Loucy (cell line): ENCODE measurements at regions not wholly inside any gene's neighbourhood (a gene's known extent, or its start where the extent isn't known, plus 50 kb on each side); places are given as distances from the start of the nearest gene placed in this dataset.

Source experiments
- H2AFZ ChIP-seq: fragments of 200-600 bp; sonication (generic); 2 replicates; pipeline ENCODE4 v1.6.0; 2016; ENCODE audit warnings: antibody characterized with exemption, mild to moderate bottlenecking, low read length, moderate library complexity
- H3F3A ChIP-seq: fragments of 200-600 bp; 2 replicates; pipeline ENCODE4 v1.6.0; 2016; ENCODE audit warnings: antibody characterized with exemption, low read depth, mild to moderate bottlenecking
- H3K27me3 ChIP-seq: fragments of 200-600 bp; sonication (generic); 2 replicates; pipeline ENCODE4 v1.6.1; 2014; ENCODE audit warnings: low read length, mild to moderate bottlenecking; ENCODE audit not compliant: insufficient read depth, poor library complexity, severe bottlenecking
- H3K36me3 ChIP-seq: fragments of 200-600 bp; sonication (generic); 2 replicates; pipeline ENCODE4 v1.6.1; 2016; ENCODE audit warnings: low read length; ENCODE audit not compliant: insufficient read depth
- H3K4me1 ChIP-seq: fragments of 200-600 bp; sonication (generic); 2 replicates; pipeline ENCODE4 v1.5.1; 2014; ENCODE audit warnings: low read length, mild to moderate bottlenecking; ENCODE audit not compliant: insufficient read depth, poor library complexity, severe bottlenecking
- H3K4me2 ChIP-seq: fragments of 200-600 bp; sonication (generic); 2 replicates; pipeline ENCODE4 v1.6.0; 2014; ENCODE audit warnings: antibody characterized with exemption, low read length, low read depth, mild to moderate bottlenecking; ENCODE audit not compliant: poor library complexity, severe bottlenecking
- H3K4me3 ChIP-seq: fragments of 200-600 bp; sonication (generic); 2 replicates; pipeline ENCODE4 v1.5.1; 2014; ENCODE audit warnings: low read length, mild to moderate bottlenecking, mixed read lengths; ENCODE audit not compliant: poor library complexity, severe bottlenecking
- H3K79me2 ChIP-seq: fragments of 200-600 bp; sonication (generic); 2 replicates; pipeline ENCODE4 v1.6.1; 2014; ENCODE audit warnings: low read length; ENCODE audit not compliant: insufficient read depth
- H3K9ac ChIP-seq: fragments of 200-600 bp; sonication (generic); 2 replicates; pipeline ENCODE4 v1.6.0; 2014; ENCODE audit warnings: mild to moderate bottlenecking, low read depth, low read length, moderate library complexity; ENCODE audit not compliant: poor library complexity, severe bottlenecking
- H3K9me2 ChIP-seq: fragments of 200-600 bp; sonication (generic); replicated peaks from 2 replicates; pipeline ENCODE4 v1.6.1; 2016; ENCODE audit warnings: low read depth, low read length, mixed read lengths
- H3K9me3 ChIP-seq: fragments of 200-600 bp; sonication (generic); 2 replicates; pipeline ENCODE4 v1.6.1; 2014; ENCODE audit warnings: mild to moderate bottlenecking, antibody characterized with exemption, low read length, low read depth; ENCODE audit not compliant: insufficient read depth
- H4K20me1 ChIP-seq: fragments of 200-600 bp; sonication (generic); 2 replicates; pipeline ENCODE4 v1.6.0; 2014; ENCODE audit warnings: antibody characterized with exemption, low read length, mild to moderate bottlenecking; ENCODE audit not compliant: insufficient read depth, poor library complexity, severe bottlenecking
- CTCF ChIP-seq: fragments of 200-600 bp; sonication (generic); conservative IDR thresholded peaks from 2 replicates; pipeline ENCODE4 v1.5.1; 2014; ENCODE audit warnings: mild to moderate bottlenecking, antibody characterized with exemption, low read length
- EZH2phosphoT487 ChIP-seq: fragments of 200-600 bp; IDR thresholded peaks from 2 replicates; pipeline ENCODE4 v1.6.1; 2018; ENCODE audit warnings: antibody characterized with exemption, mild to moderate bottlenecking, moderate library complexity, borderline replicate concordance

GRCh38 chr7:112940314-112940732 is 146.3 kb downstream of the GPR85 start:
- Histone ChIP-seq H2AFZ (peak overlapping the region; percentile 92), H3K4me3 (peak overlapping the region; percentile 81), H3K36me3 (no peaks in the 10 kb centered on the region), H3K9me2 (no peaks in the 10 kb centered on the region), H3K9me3 (no peaks in the 10 kb centered on the region), H3K4me1 (peaks cover 38% of the 10 kb centered on the region), H3K9ac (peak overlapping the region; percentile 68), H3F3A (no peaks in the 10 kb centered on the region), H3K79me2 (peaks cover 39% of the 10 kb centered on the region), H3K4me2 (peak overlapping the region; percentile 79), H3K27me3 (peaks cover 7% of the 10 kb centered on the region), H4K20me1 (peaks cover 36% of the 10 kb centered on the region)
- no peak for TF ChIP-seq CTCF
- no peak for TF ChIP-seq EZH2phosphoT487

- no peaks in the 10 kb centered on the region for H3K36me3 ChIP-seq
- TF ChIP-seq EZH2phosphoT487 (no peak), CTCF (no peak)
- H3K79me2 ChIP-seq = peaks cover 45% of the 10 kb centered on the region
- H4K20me1 ChIP-seq = peaks cover 42% of the 10 kb centered on the region
- no peaks in the 10 kb centered on the region for H3F3A ChIP-seq
- H3K9ac ChIP-seq = peak overlapping the region; percentile 72
- peak overlapping the region; percentile 81 for H3K4me3 ChIP-seq
- H3K9me3 ChIP-seq = no peaks in the 10 kb centered on the region
- H3K4me2 ChIP-seq = peak overlapping the region; percentile 82
- no peaks in the 10 kb centered on the region for H3K9me2 ChIP-seq
- peaks cover 7% of the 10 kb centered on the region for H3K27me3 ChIP-seq
- H2AFZ ChIP-seq = peak overlapping the region; percentile 92
- peaks cover 44% of the 10 kb centered on the region for H3K4me1 ChIP-seq
Measured at GRCh38 chr7:112939574-112940313, 146.9 kb downstream of the GPR85 start.

- peaks cover 50% of the 10 kb centered on the region for H4K20me1 ChIP-seq
- H3K27me3 ChIP-seq = peaks cover 7% of the 10 kb centered on the region
- peaks cover 46% of the 10 kb centered on the region for H3K4me1 ChIP-seq
- H3K9me3 ChIP-seq = no peaks in the 10 kb centered on the region
- H2AFZ ChIP-seq = peak overlapping the region; percentile 81
- H3K79me2 ChIP-seq = peaks cover 52% of the 10 kb centered on the region
- no peaks in the 10 kb centered on the region for H3F3A ChIP-seq
- H3K9me2 ChIP-seq = no peaks in the 10 kb centered on the region
- H3K4me2 ChIP-seq = peak overlapping the region; percentile 82
- H3K4me3 ChIP-seq = peak overlapping the region; percentile 81
- H3K36me3 ChIP-seq = peaks cover 3% of the 10 kb centered on the region; the same call in 1 of the 2 replicates
- TF ChIP-seq CTCF (no peak), EZH2phosphoT487 (no peak)
- peak overlapping the region; percentile 72 for H3K9ac ChIP-seq
Measured at GRCh38 chr7:112938863-112939573, 147.6 kb downstream of the GPR85 start.
